ENCODE measurements at regions not wholly inside any gene's neighbourhood (a gene's known extent, or its start where the extent isn't known, plus 50 kb on each side); places are given as distances from the start of the nearest gene placed in this dataset.

GRCh38 chr16:16782153-16782552, 403.2 kb downstream of the NPIPA7 start:
- Histone ChIP-seq H3K4me1 (no peaks in the 10 kb centered on the region), H3K9me3 (no peaks in the 10 kb centered on the region), H3K27ac (no peak overlapping the region), H3K4me2 (no peak overlapping the region), H3K4me3 (no peak overlapping the region)
- ATAC-seq = no peak
- no peak for FAIRE-seq
- POLR2A ChIA-PET = no interaction called here
- no peak for DNase-seq (ENCODE audit: low read depth in 1 of 2, low spot score in 1 of 2)
- WGBS (ENCODE audit: missing lambda C conversion rate) = 22% methylated on average over 4 of the region's 4 CpGs
- CTCF ChIA-PET = no interaction called here
- TF ChIP-seq HMGXB4 (CRISPR knock-in tag; IDR thresholded peaks at IDR 0.05; ENCODE audit: borderline replicate concordance) (no peak), CTCF (IDR thresholded peaks at IDR 0.05) (no peak), TFCP2L1 (CRISPR knock-in tag; IDR thresholded peaks at IDR 0.05) (no peak), MAZ (IDR thresholded peaks at IDR 0.05; ENCODE audit: borderline replicate concordance, low read depth, low read length) (no peak), RARB (CRISPR knock-in tag; IDR thresholded peaks at IDR 0.05) (no peak), GATA3 (IDR thresholded peaks at IDR 0.05; ENCODE audit: borderline replicate concordance) (no peak), ZFP36 (IDR thresholded peaks at IDR 0.05; ENCODE audit: borderline replicate concordance, partially characterized antibody) (no peak), RFX5 (IDR thresholded peaks at IDR 0.05) (no peak), HOXA7 (CRISPR knock-in tag; IDR thresholded peaks at IDR 0.05) (no peak), KDM5A (IDR thresholded peaks at IDR 0.05) (no peak), NPAS2 (CRISPR knock-in tag; IDR thresholded peaks at IDR 0.05; ENCODE audit: borderline replicate concordance) (no peak), ATOH8 (CRISPR knock-in tag; IDR thresholded peaks at IDR 0.05; ENCODE audit: low read depth) (no peak), CBX2 (IDR thresholded peaks at IDR 0.05; ENCODE audit: borderline replicate concordance, low read depth) (no peak), POLR2A (IDR thresholded peaks at IDR 0.05; ENCODE audit: low read length) (no peak), EP300 (IDR thresholded peaks at IDR 0.05) (no peak), TP53 (CRISPR knock-in tag; IDR thresholded peaks at IDR 0.05) (no peak), ZC3H11A (IDR thresholded peaks at IDR 0.05) (no peak), NR3C1 (IDR thresholded peaks at IDR 0.05) (no peak), MAFK (IDR thresholded peaks at IDR 0.05; ENCODE audit: partially characterized antibody) (no peak)

- Histone ChIP-seq H3K9me3 (peaks cover 11% of the 10 kb centered on the region), H3K27ac (no peak overlapping the region), H3K4me3 (no peak overlapping the region), H3K4me2 (no peak overlapping the region), H3K4me1 (no peaks in the 10 kb centered on the region)
- no peak for TF ChIP-seq CBX8 (IDR thresholded peaks at IDR 0.05)
- TF ChIP-seq ZNF302 (CRISPR knock-in tag; IDR thresholded peaks at IDR 0.05) = no peak
- TF ChIP-seq TP53 (CRISPR knock-in tag; IDR thresholded peaks at IDR 0.05) = no peak
- TF ChIP-seq HES2 (IDR thresholded peaks at IDR 0.05) = no peak
- no peak for TF ChIP-seq SMC3 (IDR thresholded peaks at IDR 0.05)
- no peak for TF ChIP-seq MAZ (IDR thresholded peaks at IDR 0.05; ENCODE audit: borderline replicate concordance, low read depth, low read length)
- no peak for TF ChIP-seq KDM5A (IDR thresholded peaks at IDR 0.05)
- no peak for TF ChIP-seq CHD2 (IDR thresholded peaks at IDR 0.05; ENCODE audit: low read length, partially characterized antibody)
- no peak for TF ChIP-seq CTCF (IDR thresholded peaks at IDR 0.05)
- TF ChIP-seq JUN (IDR thresholded peaks at IDR 0.05) = no peak
- no peak for TF ChIP-seq CBX2 (IDR thresholded peaks at IDR 0.05; ENCODE audit: borderline replicate concordance, low read depth)
- TF ChIP-seq NFE2L2 (conservative IDR thresholded peaks at IDR 0.05; ENCODE audit: low read length) = no peak
- TF ChIP-seq HOXB5 (CRISPR knock-in tag; IDR thresholded peaks at IDR 0.05) = no peak
- TF ChIP-seq SREBF2 (IDR thresholded peaks at IDR 0.05) = no peak
- no peak for TF ChIP-seq RFX5 (IDR thresholded peaks at IDR 0.05)
- CTCF ChIA-PET = no interaction called here
- no peak for FAIRE-seq
- POLR2A ChIA-PET = no interaction called here
- DNase-seq (ENCODE audit: low read depth in 1 of 2, low spot score in 1 of 2) = no peak
- 6% methylated on average over 2 of the region's 2 CpGs for WGBS (ENCODE audit: missing lambda C conversion rate)
- no peak for ATAC-seq
Measured at GRCh38 chr16:16788004-16788403, 409.1 kb downstream of the NPIPA7 start.
